ENCODE measurements at regions not wholly inside any gene's neighbourhood (a gene's known extent, or its start where the extent isn't known, plus 50 kb on each side); places are given as distances from the start of the nearest gene placed in this dataset.

- TF ChIP-seq GATA3 (IDR thresholded peaks at IDR 0.05; ENCODE audit: low read depth, low read length) (no peak), GATA2 (IDR thresholded peaks at IDR 0.05; ENCODE audit: low read depth, low read length) (no peak)
Observed at GRCh38 chr4:108303488-108304177, 134.9 kb upstream of the LEF1 start.

Data from SH-SY5Y (cell line).